Spleen (tissue), 11 donors: ENCODE measurements at regions not wholly inside any gene's neighbourhood (a gene's known extent, or its start where the extent isn't known, plus 50 kb on each side); places are given as distances from the start of the nearest gene placed in this dataset.

Source experiments
- DNase-seq: peaks from one replicate; pipeline ENCODE4 v3.0.0-alpha.2; 2020
- H3K27ac ChIP-seq, 8 donors: fragments of 200-600 bp; sonication (generic) in 7 of 8; 1 replicate in 4 of 8; 2 replicates in 4 of 8; pipeline versions ENCODE4 v1.5.0 to v1.8.0; 2016 to 2021; ENCODE audit warnings: inconsistent platforms in 4 of 8, mild to moderate bottlenecking in 4 of 8, moderate library complexity in 1 of 8
- H3K27me3 ChIP-seq, 7 donors: fragments of 200-600 bp; sonication (generic) in 6 of 7; replicated peaks in 1 of 7; 1 replicate in 4 of 7; 2 replicates in 3 of 7; pipeline versions ENCODE4 v1.5.0 to v1.8.0; 2016 to 2021; ENCODE audit warnings: inconsistent platforms in 3 of 7, mild to moderate bottlenecking in 1 of 7
- H3K36me3 ChIP-seq, 6 donors: fragments of 200-600 bp; sonication (generic) in 5 of 6; 1 replicate in 4 of 6; 2 replicates in 2 of 6; pipeline versions ENCODE4 v1.5.0 to v1.8.0; 2016 to 2021; ENCODE audit warnings: inconsistent platforms in 2 of 6
- H3K4me1 ChIP-seq, 6 donors: fragments of 200-600 bp; sonication (generic) in 5 of 6; 1 replicate in 3 of 6; 2 replicates in 3 of 6; pipeline versions ENCODE4 v1.5.0 to v1.8.0; 2016 to 2021; ENCODE audit warnings: inconsistent platforms in 3 of 6
- H3K4me3 ChIP-seq, 8 donors: fragments of 200-600 bp; sonication (generic) in 7 of 8; 1 replicate in 4 of 8; 2 replicates in 4 of 8; pipeline versions ENCODE4 v1.5.0 to v1.8.0; 2016 to 2021; ENCODE audit warnings: inconsistent platforms in 4 of 8, mild to moderate bottlenecking in 4 of 8, moderate library complexity in 2 of 8
- H3K9me3 ChIP-seq, 8 donors: fragments of 200-600 bp; sonication (generic) in 7 of 8; 1 replicate in 4 of 8; 2 replicates in 4 of 8; pipeline versions ENCODE4 v1.5.0 to v1.8.0; 2016 to 2021; ENCODE audit warnings: inconsistent platforms in 4 of 8
- CTCF ChIP-seq, 11 experiments: fragments of 200-600 bp in 7 of 11; fragments of 450-650 bp in 4 of 11; sonication (generic) in 4 of 11; IDR thresholded peaks in 8 of 11; conservative IDR thresholded peaks in 3 of 11; 1 replicate in 7 of 11; 2 replicates in 4 of 11; pipeline versions ENCODE4 v1.4.0 to v1.8.0; 2016 to 2021; ENCODE audit warnings: antibody characterized with exemption in 11 of 11, inconsistent platforms in 4 of 11, mild to moderate bottlenecking in 1 of 11
- POLR2A ChIP-seq, 3 donors: fragments of 450-650 bp; IDR thresholded peaks; one replicate each; pipeline ENCODE4 v1.5.1; 2017; ENCODE audit warnings: antibody characterized with exemption in 3 of 3, mild to moderate bottlenecking in 1 of 3
- POLR2AphosphoS5 ChIP-seq, 3 donors: sonication (generic); formaldehyde crosslinking; IDR thresholded peaks; one replicate each; pipeline ENCODE4 v1.5.1; 2017; ENCODE audit warnings: antibody characterized with exemption in 3 of 3
- WGBS, 5 donors: extraction: QIAGEN DNeasy Blood & Tissue Kit in 3 of 5; methylation state at CpG; one replicate each; pipeline versions ENCODE4 v1.1.5 to v1.1.7; 2013 to 2018; 5-methylcytosine and 5-hydroxymethylcytosine counted together
- intact Hi-C: fragments of 100-400 bp; cut with DNase I; formaldehyde crosslinking; loops from one replicate; pipeline ENCODE4 v1.15.0; 2023; ENCODE audit warnings: low total_unique reads
- donor health status: healthy with polysubstance abuse.
- donor health status: DM: no; HTN: no; CAD: no; lungs with moderate emphysema.
- donor health status: DM: no; HTN: no; CAD: no.
- donor health status: Bipolar disorder and iron deficiency.
- donor health status: healthy.
- donor health status: DM: no; HTN: no; CAD: no.
- donor health status: DM: yes; HTN: yes; CAD: no.

GRCh38 chr16:79821911-79822310 is 221.4 kb upstream of the MAF start:
- DNase-seq = no peak
- intact Hi-C loops = no loop called here
- no peaks in the 10 kb centered on the region for H3K36me3 ChIP-seq
- H3K9me3 ChIP-seq = no peaks in the 10 kb centered on the region
- H3K27ac ChIP-seq = no peak overlapping the region
- no peak for TF ChIP-seq POLR2AphosphoS5 (IDR thresholded peaks at IDR 0.05)
- no peak for TF ChIP-seq CTCF (IDR thresholded peaks at IDR 0.05 in 8 of 11, conservative IDR thresholded peaks at IDR 0.05 in 3 of 11)
- TF ChIP-seq POLR2A (IDR thresholded peaks at IDR 0.05) = no peak
- no peak overlapping the region for H3K4me3 ChIP-seq
- no peaks in the 10 kb centered on the region for H3K4me1 ChIP-seq
- H3K27me3 ChIP-seq = no peaks in the 10 kb centered on the region
- WGBS, 5 donors = 89 to 95% (median 92%) methylated on average over 3 of the region's 3 CpGs

GRCh38 chr16:79816081-79816497 is 215.6 kb upstream of the MAF start:
- Histone ChIP-seq H3K4me3 (no peak overlapping the region), H3K36me3 (no peaks in the 10 kb centered on the region), H3K27me3 (peaks cover 0 to 6% (median 0%) of the 10 kb centered on the region in 7 donors), H3K9me3 (no peaks in the 10 kb centered on the region), H3K27ac (no peak overlapping the region), H3K4me1 (no peaks in the 10 kb centered on the region)
- WGBS, 5 donors = 54 to 66% (median 61%) methylated on average over 4 of the region's 4 CpGs
- intact Hi-C loops = no loop called here
- TF ChIP-seq POLR2A (IDR thresholded peaks at IDR 0.05) = no peak
- no peak for TF ChIP-seq POLR2AphosphoS5 (IDR thresholded peaks at IDR 0.05)
- no peak for TF ChIP-seq CTCF (IDR thresholded peaks at IDR 0.05 in 8 of 11, conservative IDR thresholded peaks at IDR 0.05 in 3 of 11)
- no peak for DNase-seq

- 67 to 87% (median 76%) methylated on average over 2 of the region's 2 CpGs for WGBS, 5 donors
- intact Hi-C loops = no loop called here
- DNase-seq = no peak
- H3K36me3 ChIP-seq = no peaks in the 10 kb centered on the region
- H3K27me3 ChIP-seq = peaks cover 0 to 12% (median 0%) of the 10 kb centered on the region in 7 donors
- H3K4me1 ChIP-seq = no peaks in the 10 kb centered on the region
- no peaks in the 10 kb centered on the region for H3K9me3 ChIP-seq
- no peak overlapping the region for H3K4me3 ChIP-seq
- H3K27ac ChIP-seq = no peak overlapping the region
- no peak for TF ChIP-seq POLR2A (IDR thresholded peaks at IDR 0.05)
These were observed 214.5 kb upstream of the MAF start for GRCh38 chr16:79815049-79815448.

GRCh38 chr16:79814124-79814523 is 213.6 kb upstream of the MAF start:
- WGBS, 5 donors = 62 to 88% (median 67%) methylated on average over 2 of the region's 2 CpGs
- intact Hi-C loops = no loop called here
- no peak overlapping the region for H3K4me3 ChIP-seq
- no peak for DNase-seq
- no peaks in the 10 kb centered on the region for H3K36me3 ChIP-seq
- no peak for TF ChIP-seq POLR2A (IDR thresholded peaks at IDR 0.05)
- no peak for TF ChIP-seq POLR2AphosphoS5 (IDR thresholded peaks at IDR 0.05)
- no peaks in the 10 kb centered on the region for H3K4me1 ChIP-seq
- peaks cover 0 to 14% (median 0%) of the 10 kb centered on the region in 7 donors for H3K27me3 ChIP-seq
- no peaks in the 10 kb centered on the region for H3K9me3 ChIP-seq
- no peak overlapping the region for H3K27ac ChIP-seq

GRCh38 chr16:79811541-79811940 is 211.0 kb upstream of the MAF start:
- no peak overlapping the region for H3K4me3 ChIP-seq
- no peaks in the 10 kb centered on the region for H3K4me1 ChIP-seq
- no peaks in the 10 kb centered on the region for H3K36me3 ChIP-seq
- peaks cover 0 to 14% (median 0%) of the 10 kb centered on the region in 7 donors for H3K27me3 ChIP-seq
- H3K27ac ChIP-seq = no peak overlapping the region
- TF ChIP-seq CTCF (IDR thresholded peaks at IDR 0.05 in 8 of 11, conservative IDR thresholded peaks at IDR 0.05 in 3 of 11) (no peak), POLR2AphosphoS5 (IDR thresholded peaks at IDR 0.05) (no peak), POLR2A (IDR thresholded peaks at IDR 0.05) (no peak)
- H3K9me3 ChIP-seq = peaks cover 0 to 10% (median 0%) of the 10 kb centered on the region in 8 donors
- 42 to 68% (median 59%) methylated on average over 2 of the region's 2 CpGs for WGBS, 5 donors
- intact Hi-C loops = no loop called here
- no peak for DNase-seq
